22Rv1 (cell line): ENCODE measurements at regions not wholly inside any gene's neighbourhood (a gene's known extent, or its start where the extent isn't known, plus 50 kb on each side); places are given as distances from the start of the nearest gene placed in this dataset.

Experiments
- CTCF ChIP-seq: fragments of 450-650 bp; IDR thresholded peaks from 2 replicates; pipeline ENCODE4 v1.5.1; 2017; ENCODE audit warnings: mild to moderate bottlenecking
- ZFX ChIP-seq: fragments of 450-650 bp; IDR thresholded peaks from 2 replicates; pipeline ENCODE4 v1.6.1; 2017; ENCODE audit warnings: antibody characterized with exemption, borderline replicate concordance

- TF ChIP-seq CTCF (0 out of 2 replicates have a peak, but pooled peaks have one; percentile 18), ZFX (no peak)
Measured at GRCh38 chr3:191768421-191768820, 307.5 kb downstream of the PYDC2 start.
